ENCODE measurements at regions not wholly inside any gene's neighbourhood (a gene's known extent, or its start where the extent isn't known, plus 50 kb on each side); places are given as distances from the start of the nearest gene placed in this dataset.

DNA sequence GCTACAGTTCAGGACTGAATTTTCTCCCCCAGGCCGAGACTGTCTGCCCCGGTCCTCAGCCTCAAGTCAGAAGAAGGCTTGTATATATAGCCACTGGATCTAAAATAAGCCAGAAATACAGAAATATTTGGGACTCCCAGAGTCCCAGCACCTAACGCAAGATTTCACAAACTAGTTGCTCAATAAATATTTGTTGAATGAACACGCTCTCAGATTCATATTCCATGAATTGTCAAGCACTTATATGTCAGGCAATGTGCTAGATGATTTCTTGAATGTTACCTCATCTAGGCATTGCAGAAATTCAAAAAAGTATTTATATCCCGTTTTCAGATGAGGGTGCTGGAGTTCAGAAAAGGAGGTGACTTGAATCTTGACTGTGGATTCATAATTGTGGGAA lies 163.7 kb upstream of the KLHL29 start:
- no peak for DNase-seq (ENCODE audit: low read depth, low spot score)

DNA sequence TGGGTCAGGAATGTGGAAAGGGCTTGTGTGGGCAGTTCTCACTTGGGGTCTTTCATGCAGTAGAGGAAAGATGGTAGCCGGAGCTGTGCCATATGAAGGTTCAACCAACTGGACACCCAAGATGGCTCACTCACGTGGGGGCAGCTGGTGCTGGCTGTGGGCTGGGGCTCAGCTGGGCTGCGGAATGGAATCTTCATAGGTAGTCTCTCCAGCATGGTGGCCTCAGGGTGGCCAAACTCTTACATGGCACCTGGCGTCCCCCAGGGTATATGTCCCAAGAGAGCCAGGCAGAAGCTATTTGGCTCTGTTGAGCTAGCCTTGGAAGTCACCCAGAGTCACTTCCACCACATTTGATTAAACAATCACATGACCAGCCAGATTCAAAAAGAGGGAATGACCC lies 163.1 kb upstream of the KLHL29 start:
- no peak for DNase-seq (ENCODE audit: low read depth, low spot score)

DNA sequence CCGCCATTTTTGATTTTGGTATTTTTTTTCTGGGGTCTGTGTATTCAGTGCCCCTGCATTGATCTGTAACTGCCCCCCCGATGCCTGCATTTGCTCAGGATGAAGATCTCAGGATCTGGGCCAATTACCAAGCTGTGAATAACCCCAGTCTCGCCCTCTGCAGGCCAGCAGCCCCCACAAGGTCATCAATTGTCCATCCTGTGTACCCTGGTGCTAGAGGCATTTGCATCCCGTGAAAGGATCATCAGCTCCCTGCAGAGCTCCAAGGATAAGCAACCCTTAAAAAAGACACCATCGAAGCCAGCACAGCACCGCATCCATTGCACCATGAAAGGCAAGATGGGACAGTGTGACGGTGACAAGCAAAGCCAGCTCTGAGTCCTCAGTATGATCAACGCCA lies 154.1 kb upstream of the KLHL29 start:
- no peak for DNase-seq (ENCODE audit: low read depth, low spot score)

DNA sequence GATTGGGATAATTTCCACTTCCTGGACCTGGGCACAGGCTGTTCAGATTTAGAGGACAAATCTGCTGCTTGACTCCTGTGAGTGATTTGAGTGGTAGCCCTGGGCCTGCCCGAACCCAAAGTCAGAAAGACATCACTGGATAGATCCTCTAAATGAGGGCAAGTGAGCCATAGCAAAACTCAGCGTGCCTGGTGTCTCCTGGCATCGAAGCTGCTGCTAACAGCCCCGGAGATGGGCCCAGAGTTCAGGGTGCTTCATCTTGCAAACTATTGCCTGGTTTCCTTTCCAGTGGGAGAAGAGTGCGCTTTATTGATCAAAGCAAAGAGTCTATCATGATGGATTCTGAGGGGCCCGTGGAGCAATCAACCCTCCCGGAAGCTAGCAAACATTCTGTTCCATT lies 153.1 kb upstream of the KLHL29 start:
- DNase-seq (ENCODE audit: low read depth, low spot score): no peak

DNA sequence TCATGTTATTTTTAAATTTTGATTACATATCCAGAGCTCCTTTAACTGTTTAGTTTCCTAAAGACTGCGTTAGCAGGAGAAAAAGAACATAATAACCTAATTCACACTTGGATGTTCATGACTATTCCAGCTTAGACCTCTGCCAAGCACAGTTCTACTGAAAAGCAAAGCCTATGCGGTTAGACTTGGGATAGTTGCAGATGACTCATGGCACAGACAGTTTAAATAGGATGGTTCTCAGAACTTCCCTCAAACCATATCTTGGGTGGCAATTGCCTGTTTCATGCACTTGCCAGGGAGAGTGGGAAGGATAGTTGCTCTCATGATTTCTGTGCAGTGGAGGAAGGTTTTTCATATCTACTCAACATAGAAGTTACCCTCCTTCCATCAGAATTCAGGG lies 149.7 kb upstream of the KLHL29 start:
- no peak for DNase-seq (ENCODE audit: low read depth, low spot score)

DNA sequence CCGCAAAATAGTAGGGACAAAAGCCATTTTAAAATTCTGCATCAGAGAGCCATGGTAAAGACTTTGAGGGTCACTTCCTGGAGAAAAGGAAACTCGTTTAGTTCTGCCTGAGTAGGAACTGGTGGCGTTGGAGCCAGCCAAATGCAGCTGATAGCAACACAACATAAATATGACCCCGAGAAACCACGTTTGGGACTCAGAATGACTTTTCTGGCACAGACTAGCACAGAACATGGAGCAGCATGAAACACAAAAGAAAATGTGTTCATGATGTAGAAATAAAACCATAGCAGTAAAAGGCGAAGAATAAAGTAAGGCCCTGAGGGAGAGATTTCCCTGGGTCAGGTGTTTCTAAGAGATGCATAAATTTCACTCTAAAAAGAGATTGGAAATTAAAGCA lies 149.2 kb upstream of the KLHL29 start:
- no peak for DNase-seq (ENCODE audit: low read depth, low spot score)

DNA sequence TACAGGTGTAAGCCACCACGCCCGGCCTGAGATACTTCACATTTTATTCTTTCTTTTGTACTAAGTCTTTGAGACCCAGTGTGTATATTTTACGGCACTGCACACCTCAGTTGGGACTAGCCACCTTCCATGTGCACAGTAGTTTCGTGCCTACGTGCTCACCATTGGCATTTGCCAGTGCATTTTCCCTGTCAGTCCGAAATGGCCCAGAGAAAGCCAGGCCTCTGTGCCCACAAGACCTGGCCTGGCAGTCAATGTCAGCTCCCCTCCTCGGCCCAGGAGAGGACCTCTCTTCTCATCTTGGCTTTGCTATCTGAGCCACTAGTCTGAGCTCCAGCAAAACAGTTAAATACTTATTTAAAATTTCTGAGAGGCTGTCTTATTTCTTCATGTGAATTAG lies 147.8 kb upstream of the KLHL29 start:
- DNase-seq (ENCODE audit: low read depth, low spot score): no peak

DNA sequence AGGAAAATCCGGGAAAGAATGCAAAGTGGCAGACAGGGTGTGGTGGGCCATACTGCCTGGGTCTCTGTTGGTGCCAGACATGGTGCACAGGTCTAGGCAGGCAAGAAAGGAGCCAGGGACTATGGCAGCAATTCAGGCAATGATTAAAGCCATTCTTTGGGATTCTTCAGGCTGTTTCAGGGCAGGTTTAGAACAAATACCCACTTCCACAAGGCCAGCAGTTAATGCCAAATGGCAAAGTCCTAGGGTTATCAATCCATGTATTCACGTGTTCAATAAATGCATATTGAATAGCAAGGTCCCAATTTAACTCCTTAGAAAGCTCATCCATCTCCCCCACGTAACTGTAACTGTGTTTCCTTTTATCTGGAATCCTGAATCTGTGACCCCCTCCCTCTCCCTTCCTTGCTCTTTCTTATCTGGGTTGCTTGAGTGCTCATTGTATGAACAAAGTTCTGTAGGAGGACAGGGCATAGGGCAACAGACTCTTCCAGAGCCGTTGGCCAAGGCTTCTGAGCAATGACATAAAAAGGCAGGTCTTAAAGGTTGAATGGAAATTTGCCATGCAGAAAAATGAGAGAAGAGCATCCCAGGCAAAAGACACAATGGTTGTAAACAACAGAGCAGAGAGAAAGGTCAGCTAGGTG lies 146.8 kb upstream of the KLHL29 start:
- DNase-seq (ENCODE audit: low read depth, low spot score): no peak

DNA sequence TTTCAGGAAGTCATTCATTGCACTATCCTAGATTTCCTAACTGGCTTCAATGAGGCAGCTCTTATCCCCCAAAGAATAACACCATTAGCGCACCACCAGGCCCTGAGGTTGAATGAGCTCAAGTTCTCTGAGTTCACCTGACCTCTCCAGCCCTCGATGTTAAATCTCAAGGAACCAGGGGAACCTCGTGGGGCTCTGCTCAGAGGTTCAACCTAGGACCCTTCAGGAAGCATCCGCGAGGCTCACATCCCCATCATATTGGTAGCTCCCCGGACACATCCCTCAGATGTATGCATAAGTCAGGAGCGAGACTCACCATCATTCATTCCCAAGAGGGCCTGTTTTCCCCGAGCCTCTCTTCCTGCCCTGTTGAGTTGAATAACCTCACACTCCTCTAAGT lies 145.6 kb upstream of the KLHL29 start:
- DNase-seq (ENCODE audit: low read depth, low spot score): no peak

DNA sequence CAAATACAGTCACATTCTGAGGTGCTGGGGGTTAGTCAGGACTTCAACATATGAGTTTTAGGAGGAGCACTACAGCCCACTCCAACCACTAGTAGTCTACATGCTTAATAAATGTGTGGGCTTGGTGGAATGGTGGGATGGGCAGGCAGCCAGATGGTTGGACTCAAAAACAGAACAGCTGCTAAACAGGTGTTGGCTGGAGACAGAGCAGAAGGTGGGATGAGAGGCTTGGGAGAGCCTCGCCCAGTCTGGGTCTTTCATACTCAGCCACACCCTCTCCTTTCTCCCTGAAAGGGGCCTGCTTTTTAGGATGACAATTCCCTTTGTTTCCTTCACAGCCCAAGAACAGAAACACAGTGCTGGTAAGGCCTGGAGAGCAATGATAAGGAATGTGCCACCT lies 143.9 kb upstream of the KLHL29 start:
- no peak for DNase-seq (ENCODE audit: low read depth, low spot score)

DNA sequence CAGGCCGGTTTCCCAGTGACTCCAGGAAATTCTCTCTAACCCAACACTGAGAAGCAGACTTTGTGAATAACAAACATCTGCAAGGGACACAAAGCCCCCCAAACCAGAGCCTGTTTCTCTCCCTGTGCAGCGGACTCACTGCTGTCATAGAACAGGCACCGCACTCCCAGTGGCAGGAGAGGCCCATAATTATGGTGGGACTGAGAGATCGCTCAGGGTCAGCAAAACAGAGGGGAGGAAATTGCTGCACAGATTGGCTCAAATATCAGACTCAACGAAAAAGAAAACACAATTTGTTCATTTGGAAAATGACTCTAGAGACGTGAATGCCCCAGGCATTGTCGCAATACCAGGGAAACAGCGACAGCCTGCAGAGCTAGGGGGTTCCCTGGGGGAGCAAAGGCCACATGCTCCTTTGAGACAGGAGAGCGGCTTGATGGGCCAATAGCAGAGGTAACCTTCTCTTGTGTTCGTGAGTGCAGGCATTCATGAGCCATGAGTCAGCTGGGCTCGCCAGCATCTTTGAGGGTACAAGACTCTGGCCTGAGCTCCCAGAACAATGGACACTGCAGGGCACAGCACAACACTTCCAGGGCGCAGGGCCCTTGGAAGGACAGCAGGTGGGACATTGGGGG lies 143.3 kb upstream of the KLHL29 start:
- no peak for DNase-seq (ENCODE audit: low read depth, low spot score)

DNA sequence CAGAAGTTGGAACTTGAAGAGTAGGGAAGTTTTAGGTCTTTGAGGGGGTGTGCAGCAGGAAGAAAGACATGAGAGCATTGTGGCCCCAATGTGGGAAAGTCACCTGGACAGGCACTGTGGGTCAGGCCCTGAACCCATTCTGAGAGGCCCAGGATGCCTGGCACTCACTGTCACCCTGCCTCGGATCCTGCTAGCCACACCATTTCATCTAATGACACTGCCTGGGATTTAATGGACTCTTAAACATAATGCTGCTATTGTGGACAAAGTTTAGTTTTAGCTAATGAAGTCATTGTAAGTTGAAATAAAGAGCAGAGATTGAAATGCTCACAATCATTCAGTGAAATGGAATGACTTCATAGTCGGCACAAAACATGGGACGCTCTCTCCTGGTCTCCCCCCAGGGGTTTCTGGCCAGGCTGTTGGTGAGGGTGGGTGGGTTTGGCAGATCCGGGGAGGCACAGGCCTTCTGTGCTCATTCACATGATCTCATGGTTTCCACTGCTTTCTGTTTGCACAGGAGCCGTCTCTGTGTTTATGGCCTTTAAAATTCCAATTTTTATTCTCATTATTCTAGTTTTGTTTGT lies 141.8 kb upstream of the KLHL29 start:
- DNase-seq (ENCODE audit: low read depth, low spot score): no peak

DNA sequence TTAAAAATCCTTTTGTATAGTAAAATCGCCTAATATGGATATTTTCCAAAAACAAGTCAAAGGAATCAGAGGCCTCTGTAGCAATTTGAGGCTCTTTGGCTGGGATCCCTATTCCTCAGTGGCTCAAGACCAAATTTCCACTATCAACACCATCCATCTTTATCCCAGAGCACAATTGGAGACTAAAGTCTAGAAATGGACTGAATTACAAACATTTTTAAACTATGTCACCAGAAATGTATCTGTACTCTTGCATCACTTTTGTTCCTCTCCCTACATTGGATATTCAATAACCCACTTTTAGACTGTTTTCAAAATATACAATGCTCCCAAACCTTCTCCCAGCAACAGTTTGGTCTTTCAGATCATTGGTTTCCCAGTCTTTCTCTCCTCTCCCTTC lies 140.4 kb upstream of the KLHL29 start:
- no peak for DNase-seq (ENCODE audit: low read depth, low spot score)

DNA sequence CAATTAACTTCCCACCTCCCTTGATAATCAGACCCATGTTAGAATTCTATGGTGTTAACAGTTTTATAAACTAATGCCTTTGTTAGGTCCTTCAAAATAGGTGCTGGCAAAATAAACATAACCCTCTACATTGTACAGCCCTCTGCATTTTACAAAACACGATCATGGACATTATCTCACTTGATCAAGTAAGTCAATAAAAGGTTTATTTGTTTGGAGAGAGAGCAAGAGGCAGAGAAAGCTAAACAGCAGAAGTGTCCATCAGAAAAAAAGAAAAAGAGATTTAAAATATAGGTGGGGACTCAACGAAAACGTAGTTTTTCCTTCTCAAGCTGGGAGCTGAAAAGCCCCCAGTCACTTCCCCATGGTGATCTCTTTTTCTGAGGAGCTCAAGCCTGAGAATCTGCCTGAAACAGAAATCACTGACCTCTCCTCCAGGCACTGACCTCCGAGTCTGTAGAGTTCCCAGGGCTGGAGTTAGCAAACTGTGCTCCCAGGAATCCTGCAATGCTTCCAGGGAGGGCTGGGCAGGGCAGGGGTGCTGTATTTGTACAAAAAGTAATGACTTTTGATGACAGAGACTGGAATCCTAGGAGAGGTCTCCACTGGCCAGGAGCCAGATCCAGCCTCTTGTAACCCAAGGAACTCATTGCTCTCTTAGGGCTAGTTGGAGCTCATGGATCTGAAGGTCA lies 137.8 kb upstream of the KLHL29 start:
- DNase-seq (ENCODE audit: low read depth, low spot score): no peak

DNA sequence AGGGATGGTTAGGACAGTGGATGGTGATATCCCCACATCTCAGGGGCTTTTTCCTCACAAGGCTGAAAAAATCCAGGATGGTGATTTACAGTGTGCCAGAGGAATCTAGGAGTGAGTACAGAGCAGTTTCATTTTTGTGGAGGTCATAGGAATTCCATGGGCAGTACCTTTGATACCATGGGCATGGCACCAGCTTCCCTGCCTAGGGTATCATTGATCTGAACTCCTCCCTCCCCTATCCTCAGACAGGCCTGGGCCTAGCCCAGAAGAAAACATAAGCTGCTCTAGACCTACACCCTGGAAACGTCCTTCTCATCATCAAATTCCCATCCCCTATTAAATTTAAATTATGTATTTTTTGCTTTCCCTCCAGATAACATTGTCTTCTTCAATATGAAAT lies 136.3 kb upstream of the KLHL29 start:
- no peak for DNase-seq (ENCODE audit: low read depth, low spot score)

DNA sequence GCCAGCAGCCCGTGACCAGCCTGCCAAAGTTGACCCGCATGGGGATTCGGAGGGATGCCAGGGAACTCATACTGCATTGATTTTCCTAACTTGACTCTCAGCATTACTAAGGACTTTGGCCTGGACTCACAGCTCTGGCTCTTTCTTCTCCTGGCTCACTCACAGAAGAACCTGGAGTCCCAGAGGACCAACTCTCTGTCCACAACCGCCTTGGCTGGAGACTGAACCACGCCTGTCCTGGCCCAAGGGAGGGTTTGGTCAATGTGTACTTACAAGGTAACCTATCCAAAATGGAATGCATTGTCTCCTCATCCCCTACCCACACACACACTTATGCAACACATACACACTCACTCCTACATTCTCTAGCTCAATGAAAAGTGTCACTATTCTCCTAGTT lies 135.6 kb upstream of the KLHL29 start:
- no peak for DNase-seq (ENCODE audit: low read depth, low spot score)

DNA sequence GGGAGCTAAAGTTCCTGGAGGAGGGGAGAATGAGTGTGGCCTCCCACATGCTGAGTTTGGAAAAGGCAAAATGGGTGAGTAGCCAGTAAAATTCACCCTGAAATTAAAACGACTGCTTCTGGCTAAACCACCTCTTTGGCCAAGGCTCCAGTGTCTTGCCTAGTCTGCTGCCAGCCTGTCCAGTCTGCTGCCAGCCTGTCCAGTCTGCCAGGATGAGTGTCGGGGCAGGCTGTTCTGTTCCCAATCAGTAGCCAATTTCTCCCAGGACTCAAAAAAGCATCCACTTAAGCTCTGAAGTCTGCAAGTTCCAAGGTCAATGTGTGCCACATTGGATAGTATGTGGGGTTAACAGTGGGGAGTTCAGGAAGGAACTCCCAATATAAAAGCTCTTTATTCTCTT lies 134.6 kb upstream of the KLHL29 start:
- no peak for DNase-seq (ENCODE audit: low read depth, low spot score)

DNA sequence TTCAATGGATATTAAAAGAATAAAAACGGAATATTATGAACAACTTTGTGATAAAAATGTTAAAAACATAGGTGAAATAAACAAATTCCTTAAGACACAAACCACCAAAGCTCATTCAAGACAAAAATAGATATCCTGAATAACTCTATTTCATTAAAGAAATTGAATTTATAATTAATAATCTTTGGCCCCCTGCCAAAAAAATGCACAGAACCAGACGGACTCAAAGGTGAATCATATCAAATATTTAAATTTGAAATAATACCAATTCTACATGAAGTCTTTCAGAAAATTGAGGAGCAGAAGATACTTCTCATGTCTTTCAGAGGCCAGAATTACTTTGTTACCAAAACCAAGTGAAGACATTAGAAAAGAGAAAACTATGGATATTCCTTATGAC lies 128.3 kb upstream of the KLHL29 start:
- no peak for DNase-seq (ENCODE audit: low read depth, low spot score)

DNA sequence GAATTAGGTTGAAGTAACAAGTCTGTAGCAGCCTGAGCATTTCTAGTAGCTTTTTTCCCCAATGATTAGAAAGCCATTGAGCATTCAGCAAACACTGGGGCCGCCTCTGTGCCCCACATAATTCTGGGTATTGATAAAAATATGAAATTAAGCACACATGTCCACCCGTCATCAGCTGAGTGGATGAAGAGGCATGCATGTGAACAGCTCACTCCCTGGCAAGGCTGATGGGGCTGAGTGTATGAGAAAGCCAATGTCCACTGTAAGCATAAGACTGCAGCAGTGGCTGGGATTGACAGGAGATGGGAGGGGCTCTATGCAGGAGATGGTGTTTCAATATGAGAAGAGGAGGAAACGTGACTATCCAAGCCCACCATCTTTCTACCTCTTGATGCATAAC lies 124.4 kb upstream of the KLHL29 start:
- DNase-seq (ENCODE audit: low read depth, low spot score): no peak

DNA sequence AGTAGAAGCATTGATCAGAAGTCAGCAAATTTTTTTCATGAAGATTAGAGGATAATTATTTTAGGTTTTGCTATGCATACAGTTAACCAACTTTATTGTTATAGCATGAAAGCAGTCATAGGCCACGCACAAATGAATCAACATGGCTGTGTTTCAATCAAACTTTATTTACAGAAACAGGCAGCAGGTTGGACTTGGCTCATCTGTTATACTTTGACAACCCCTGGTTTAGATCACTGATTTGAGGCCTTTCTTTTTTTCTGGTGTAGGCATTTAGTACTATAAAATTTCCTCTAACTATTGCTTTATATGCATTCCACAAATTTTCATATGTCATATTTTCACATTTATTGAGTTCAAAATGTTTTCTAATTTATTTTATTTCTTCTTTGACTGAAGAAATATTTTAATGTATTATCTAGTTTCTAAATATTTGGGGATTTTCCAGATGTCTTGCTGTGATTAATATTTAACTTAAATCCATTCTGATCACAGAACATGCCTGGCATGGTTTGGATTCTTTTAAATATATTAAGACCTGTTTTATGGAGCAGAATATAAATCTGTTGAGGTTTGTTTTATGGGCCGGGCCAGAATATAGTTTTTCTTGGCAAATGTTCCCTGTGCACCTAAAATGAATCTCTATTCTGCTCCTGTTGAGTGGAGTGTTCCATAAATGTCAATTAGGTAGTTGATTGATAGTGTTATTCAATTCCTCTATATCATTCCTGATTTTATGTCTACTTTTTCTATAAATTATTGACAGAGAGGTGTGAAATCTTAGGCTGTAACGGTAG lies 116.3 kb upstream of the KLHL29 start:
- no peak for DNase-seq (ENCODE audit: low read depth, low spot score)

DNA sequence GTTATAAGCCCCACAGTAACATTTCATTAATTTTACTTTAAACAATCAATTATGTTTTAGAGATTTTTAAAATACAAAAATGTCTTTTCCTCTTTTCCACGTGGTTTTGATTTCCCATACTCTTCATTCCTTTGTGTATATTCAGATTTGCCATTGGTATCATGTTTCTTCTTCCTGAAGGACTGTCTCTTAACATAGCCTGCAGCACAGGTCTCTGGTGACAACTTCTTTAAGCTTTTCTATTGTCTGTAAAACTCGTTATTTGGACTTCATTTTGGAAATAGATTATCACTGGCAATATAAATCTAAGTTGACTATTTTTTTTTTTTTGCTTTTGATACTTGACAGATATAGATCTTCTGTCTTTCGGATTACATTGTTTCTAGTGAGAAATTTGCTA lies 115.2 kb upstream of the KLHL29 start:
- no peak for DNase-seq (ENCODE audit: low read depth, low spot score)

DNA sequence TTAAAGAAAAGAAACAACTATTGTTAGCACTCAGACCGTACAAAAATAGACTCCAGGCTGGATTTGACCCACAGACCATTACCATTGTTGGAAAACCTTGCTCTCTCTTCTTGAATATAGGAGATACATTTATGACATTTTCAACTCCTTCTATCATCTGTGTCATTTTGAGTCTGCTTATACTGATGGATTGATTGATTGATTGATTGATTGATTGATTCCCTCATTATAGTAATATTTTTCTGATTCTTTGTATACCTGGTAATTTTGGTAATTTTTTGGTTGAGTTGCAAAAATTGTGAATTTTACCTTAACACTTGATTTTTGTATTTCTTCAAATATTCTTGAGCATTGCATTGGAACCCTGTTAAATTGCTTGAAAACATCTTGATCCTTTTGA lies 114.2 kb upstream of the KLHL29 start:
- DNase-seq (ENCODE audit: low read depth, low spot score): no peak
